ENCODE measurements at regions not wholly inside any gene's neighbourhood (a gene's known extent, or its start where the extent isn't known, plus 50 kb on each side); places are given as distances from the start of the nearest gene placed in this dataset.
"Not testable (repeated sequence)": the region's sequence is repeated elsewhere in the genome, so short reads cannot be mapped to it uniquely, and the experiment has no call there.

DNA sequence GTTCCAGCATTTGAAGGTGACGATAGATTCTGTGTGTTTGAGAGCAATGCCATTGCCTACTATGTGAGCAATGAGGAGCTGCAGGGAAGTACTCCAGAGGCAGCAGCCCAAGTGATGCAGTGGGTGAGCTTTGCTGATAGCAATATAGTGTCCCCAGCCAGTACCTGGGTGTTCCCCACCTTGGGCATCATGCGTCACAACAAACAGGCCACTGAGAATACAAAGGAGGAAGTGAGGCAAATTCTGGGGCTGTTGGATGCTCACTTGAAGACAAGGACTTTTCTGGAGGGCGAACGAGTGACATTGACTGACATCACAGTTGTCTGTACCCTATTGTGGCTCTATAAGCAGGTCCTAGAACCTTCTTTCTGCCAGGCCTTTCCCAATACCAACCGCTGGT, 142.0 kb downstream of the PLS3 start:
- no peak for DNase-seq (ENCODE audit: low read depth in 2 of 3, low spot score in 1 of 3)

DNA sequence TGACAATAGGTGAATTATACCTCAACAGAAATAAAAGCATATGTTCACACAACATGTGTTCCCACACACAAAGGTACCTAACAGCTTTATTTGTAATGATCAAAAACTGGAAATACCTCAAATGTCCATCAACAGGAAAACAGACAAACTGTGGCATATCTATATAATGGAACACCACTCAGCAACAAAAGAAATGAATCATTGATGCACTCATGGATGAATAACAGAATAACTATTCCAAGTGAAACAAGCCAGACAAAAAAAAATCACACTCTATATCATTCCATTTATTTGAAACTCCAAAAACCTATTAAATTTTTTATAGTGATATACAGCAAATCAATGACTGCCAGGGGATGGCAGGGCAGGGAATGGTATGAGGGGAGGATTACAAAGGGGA, 148.1 kb downstream of the PLS3 start:
- DNase-seq (ENCODE audit: low read depth in 2 of 3, low spot score in 1 of 3), result no peak

DNA sequence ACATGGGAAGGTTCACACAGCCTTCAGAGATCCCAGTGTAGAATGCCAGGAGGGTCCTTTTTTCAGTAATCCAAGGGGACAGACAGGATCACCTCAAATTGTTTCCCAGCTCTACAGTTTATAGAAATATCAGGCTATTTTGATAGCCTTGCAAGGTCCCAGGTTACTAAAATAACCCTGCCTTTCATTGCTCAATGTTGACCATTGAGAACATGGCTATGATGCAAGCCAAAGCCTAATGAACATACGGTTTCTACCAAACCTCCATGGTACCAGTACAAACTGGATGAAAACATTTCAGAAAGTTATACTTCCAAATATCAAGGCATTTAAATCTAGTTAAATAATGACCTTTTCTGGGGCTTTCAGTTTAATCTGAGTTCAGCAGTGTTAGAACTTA, 151.5 kb downstream of the PLS3 start:
- no peak for DNase-seq (ENCODE audit: low read depth in 2 of 3, low spot score in 1 of 3)

DNA sequence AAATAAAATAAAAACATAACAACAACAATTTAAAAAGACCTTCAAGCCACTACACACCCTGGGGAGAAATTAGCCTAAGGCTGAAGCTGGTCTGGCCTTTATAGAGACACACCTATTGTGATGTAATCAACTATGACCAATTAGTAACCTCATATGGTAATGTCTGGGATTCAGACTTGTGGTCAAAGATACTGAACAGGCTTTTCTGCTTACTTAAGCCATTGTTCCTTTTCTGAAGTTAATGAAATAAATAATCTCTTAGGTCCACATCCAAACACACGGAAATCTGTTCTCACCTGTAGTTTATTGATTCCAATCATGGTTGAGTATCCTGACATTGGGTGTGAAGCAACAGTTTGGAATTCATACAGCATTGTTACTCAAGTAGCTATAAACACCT, 152.5 kb downstream of the PLS3 start:
- DNase-seq (ENCODE audit: low read depth in 2 of 3, low spot score in 1 of 3), result no peak

DNA sequence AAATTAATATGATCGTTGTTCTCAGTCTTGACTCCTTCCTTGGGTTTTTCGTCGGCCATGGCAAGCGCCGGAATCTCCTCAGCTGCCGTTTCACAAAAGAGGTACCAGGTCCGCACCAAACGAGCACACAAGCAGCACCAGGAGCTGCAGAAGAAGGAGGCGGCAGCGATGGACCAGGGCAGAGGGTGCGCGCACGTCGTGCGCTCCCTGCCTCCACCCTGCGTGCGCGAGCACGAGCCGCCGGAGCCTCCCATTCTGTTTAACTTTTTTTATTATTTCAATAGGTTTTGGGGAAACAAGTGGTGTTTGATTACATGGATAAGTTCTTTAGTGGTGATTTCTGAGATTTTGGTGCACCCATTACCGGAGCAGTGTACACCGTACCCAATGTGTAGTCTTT, 158.2 kb downstream of the PLS3 start:
- DNase-seq (ENCODE audit: low read depth in 2 of 3, low spot score in 1 of 3), result no peak

DNA sequence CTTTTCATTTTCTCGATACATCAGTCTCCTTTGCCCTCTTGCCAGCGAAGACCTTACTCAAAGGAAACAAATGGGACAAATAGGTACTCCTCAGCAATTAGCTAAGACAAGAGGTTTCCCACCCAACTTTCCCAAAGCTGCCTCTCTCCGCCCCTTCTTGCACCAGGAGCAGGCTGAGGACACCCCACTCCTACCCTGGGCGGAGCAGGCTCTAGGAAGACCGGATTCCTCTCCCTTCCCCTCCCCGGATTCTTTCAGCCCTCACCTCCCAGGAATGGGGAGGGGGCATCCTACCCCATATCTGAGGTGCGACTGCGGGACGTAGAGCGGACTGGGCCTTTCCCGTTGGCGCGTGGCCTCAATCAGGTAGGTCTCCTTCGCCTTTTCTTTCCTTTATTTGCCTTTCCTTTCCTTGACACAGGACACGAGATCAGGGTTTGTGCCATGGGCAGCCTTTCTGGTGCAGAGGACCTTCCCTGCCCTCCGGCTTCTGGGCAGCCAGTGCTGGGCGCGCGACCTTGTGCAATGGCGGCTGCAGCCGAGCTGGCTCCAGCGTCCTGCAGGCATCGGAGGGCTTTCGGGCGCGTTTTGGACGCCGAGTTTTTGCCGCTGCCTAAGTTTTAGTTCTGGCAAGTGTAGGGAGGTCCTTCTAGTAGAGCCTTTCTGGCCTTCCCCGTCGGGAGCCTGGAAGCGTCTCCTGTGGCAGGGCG, 161.9 kb downstream of the PLS3 start:
- DNase-seq (ENCODE audit: low read depth in 2 of 3, low spot score in 1 of 3), result not testable (repeated sequence)

DNA sequence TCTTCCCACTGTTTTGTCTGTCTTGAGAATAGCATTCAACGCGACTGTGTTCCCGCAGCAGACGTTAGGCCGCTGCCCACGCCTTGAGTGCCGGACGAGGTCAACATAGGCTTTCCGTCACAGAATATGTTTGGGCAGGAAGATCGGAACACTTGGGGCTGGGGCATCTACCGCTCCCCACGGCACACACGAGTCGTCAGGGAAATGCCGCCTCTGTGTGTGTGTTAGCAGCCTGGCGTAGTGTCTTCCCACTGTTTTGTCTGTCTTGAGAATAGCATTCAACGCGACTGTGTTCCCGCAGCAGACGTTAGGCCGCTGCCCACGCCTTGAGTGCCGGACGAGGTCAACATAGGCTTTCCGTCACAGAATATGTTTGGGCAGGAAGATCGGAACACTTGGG, 164.4 kb downstream of the PLS3 start:
- DNase-seq (ENCODE audit: low read depth in 2 of 3, low spot score in 1 of 3), result not testable (repeated sequence)

DNA sequence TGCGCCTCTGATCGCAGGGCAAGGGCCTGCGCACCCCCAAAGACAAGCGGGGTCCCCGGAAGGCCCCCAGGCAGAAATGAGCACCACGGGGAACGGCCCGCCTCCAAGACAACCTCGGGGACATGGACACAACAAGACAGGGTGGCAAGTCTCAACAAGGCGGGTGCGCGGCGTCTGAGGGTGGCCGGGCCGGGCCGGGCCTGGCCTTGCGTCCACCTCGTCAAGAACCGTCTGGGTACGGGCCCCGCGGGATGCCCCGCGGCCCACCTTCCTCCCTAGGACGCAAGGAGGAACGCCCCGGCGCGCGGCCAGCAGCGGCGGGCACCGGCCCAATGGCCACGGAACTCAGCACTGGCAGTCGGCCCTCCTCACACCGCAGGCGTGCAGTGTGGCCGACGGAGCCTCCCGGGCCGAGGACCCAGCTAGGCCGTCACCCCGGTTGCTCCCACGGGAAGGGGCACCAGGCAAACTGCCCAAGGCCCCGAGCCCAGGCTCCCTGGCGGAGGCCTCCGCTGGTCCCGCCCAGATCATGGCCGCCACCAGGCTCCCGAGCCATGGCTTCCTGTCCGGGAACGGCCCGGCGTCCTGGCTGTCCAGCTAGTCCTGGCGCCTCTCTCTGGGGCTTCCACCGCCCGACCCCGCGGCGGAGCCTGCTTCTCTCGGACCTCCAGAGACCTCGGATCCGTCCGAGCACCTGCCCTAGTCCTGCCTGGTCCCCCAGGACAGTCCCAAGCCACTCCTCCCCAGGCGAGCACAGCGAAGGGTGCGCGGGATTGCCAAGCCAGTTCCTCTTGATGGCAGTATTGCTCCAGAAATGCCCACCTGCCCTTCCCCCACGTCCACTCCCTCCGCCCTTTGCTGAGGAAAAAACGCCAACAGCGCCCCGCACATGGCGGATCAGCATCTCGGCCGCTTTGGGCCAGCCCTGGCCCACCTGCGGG, 167.1 kb downstream of the PLS3 start:
- peak in 1 of 3 donors; percentile 20 for DNase-seq (ENCODE audit: low read depth in 2 of 3, low spot score in 1 of 3)

DNA sequence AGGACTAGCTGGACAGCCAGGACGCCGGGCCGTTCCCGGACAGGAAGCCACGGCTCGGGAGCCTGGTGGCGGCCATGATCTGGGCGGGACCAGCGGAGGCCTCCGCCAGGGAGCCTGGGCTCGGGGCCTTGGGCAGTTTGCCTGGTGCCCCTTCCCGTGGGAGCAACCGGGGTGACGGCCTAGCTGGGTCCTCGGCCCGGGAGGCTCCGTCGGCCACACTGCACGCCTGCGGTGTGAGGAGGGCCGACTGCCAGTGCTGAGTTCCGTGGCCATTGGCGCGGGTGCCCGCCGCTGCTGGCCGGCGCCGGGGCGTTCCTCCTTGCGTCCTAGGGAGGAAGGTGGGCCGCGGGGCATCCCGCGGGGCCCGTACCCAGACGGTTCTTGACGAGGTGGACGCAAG, 171.6 kb downstream of the PLS3 start:
- not testable (repeated sequence) for DNase-seq (ENCODE audit: low read depth in 2 of 3, low spot score in 1 of 3)

DNA sequence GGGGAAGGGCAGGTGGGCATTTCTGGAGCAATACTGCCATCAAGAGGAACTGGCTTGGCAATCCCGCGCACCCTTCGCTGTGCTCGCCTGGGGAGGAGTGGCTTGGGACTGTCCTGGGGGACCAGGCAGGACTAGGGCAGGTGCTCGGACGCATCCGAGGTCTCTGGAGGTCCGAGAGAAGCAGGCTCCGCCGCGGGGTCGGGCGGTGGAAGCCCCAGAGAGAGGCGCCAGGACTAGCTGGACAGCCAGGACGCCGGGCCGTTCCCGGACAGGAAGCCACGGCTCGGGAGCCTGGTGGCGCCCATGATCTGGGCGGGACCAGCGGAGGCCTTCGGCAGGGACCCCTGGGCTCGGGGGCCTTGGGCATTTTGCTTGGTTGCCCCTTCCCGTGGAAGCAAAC, 174.3 kb downstream of the PLS3 start:
- DNase-seq (ENCODE audit: low read depth in 2 of 3, low spot score in 1 of 3), result not testable (repeated sequence)

Data from stimulated activated CD4-positive, alpha-beta T cell treated with anti-CD3 and anti-CD28 coated beads, Interleukin-12 subunit alpha, Interleukin-12 subunit beta, amount 100 ng/mL, for 48 hours (primary cell).